LNCAP (cell line): ENCODE measurements at regions not wholly inside any gene's neighbourhood (a gene's known extent, or its start where the extent isn't known, plus 50 kb on each side); places are given as distances from the start of the nearest gene placed in this dataset.

Experiments
- CTCF ChIP-seq: fragments of 450-650 bp; IDR thresholded peaks from 2 replicates; pipeline ENCODE4 v1.5.1; 2017; ENCODE audit warnings: mild to moderate bottlenecking

- TF ChIP-seq CTCF: no peak
Observed at GRCh38 chr18:60585670-60586069, 213.1 kb upstream of the MC4R start.

GRCh38 chr18:60593249-60593648 is 220.7 kb upstream of the MC4R start:
- TF ChIP-seq CTCF: no peak

- TF ChIP-seq CTCF: no peak
Observed at GRCh38 chr18:60596928-60597327, 224.4 kb upstream of the MC4R start.

- TF ChIP-seq CTCF: no peak
Observed at GRCh38 chr18:60599267-60599666, 226.7 kb upstream of the MC4R start.

- TF ChIP-seq CTCF: no peak
Observed at GRCh38 chr18:60599995-60600394, 227.4 kb upstream of the MC4R start.

GRCh38 chr18:60601249-60601648 is 228.7 kb upstream of the MC4R start:
- TF ChIP-seq CTCF: no peak

GRCh38 chr18:60623331-60623730 is 250.8 kb upstream of the MC4R start:
- no peak for TF ChIP-seq CTCF

- no peak for TF ChIP-seq CTCF
Observed at GRCh38 chr18:60624207-60624606, 251.6 kb upstream of the MC4R start.
